Smooth muscle cell (in vitro differentiated cells): ENCODE measurements at regions not wholly inside any gene's neighbourhood (a gene's known extent, or its start where the extent isn't known, plus 50 kb on each side); places are given as distances from the start of the nearest gene placed in this dataset.

ENCODE experiments used
- DNase-seq: peaks from one replicate; lab custom pipeline; 2025; ENCODE audit not compliant: unreplicated experiment; lab: John Stamatoyannopoulos, UW
- H2AFZ ChIP-seq: fragments of 200-600 bp; sonication (generic); 2 replicates; pipeline ENCODE4 v1.6.0; 2016; ENCODE audit warnings: antibody characterized with exemption, low read depth, mild to moderate bottlenecking
- H3F3A ChIP-seq: fragments of 200-600 bp; sonication (generic); 2 replicates; pipeline ENCODE4 v1.6.0; 2017; ENCODE audit warnings: antibody characterized with exemption, low read depth
- H3K27ac ChIP-seq: fragments of 200-600 bp; sonication (generic); 2 replicates; pipeline ENCODE4 v1.5.1; 2016; ENCODE audit warnings: low read depth, mild to moderate bottlenecking
- H3K27me3 ChIP-seq: fragments of 200-600 bp; sonication (generic); 2 replicates; pipeline ENCODE4 v1.6.1; 2016; ENCODE audit warnings: low read depth, mild to moderate bottlenecking
- H3K36me3 ChIP-seq: fragments of 200-600 bp; sonication (generic); 2 replicates; pipeline ENCODE4 v1.5.1; 2016; ENCODE audit warnings: low read depth
- H3K4me1 ChIP-seq: fragments of 200-600 bp; sonication (generic); 2 replicates; pipeline ENCODE4 v1.5.1; 2016; ENCODE audit warnings: low read depth
- H3K4me2 ChIP-seq: fragments of 200-600 bp; sonication (generic); 2 replicates; pipeline ENCODE4 v1.6.0; 2016; ENCODE audit warnings: mild to moderate bottlenecking
- H3K4me3 ChIP-seq: fragments of 200-600 bp; sonication (generic); 2 replicates; pipeline ENCODE4 v1.5.1; 2016; ENCODE audit warnings: mild to moderate bottlenecking
- H3K79me2 ChIP-seq: fragments of 200-600 bp; sonication (generic); 2 replicates; pipeline ENCODE4 v1.6.0; 2016; ENCODE audit warnings: low read depth, mild to moderate bottlenecking
- H3K9ac ChIP-seq: fragments of 200-600 bp; sonication (generic); 2 replicates; pipeline ENCODE4 v1.6.0; 2016; ENCODE audit warnings: low read depth
- H3K9me3 ChIP-seq: fragments of 200-600 bp; sonication (generic); replicated peaks from 2 replicates; pipeline ENCODE4 v1.5.1; 2016; ENCODE audit warnings: low read depth
- H4K20me1 ChIP-seq: fragments of 200-600 bp; sonication (generic); 2 replicates; pipeline ENCODE4 v1.6.0; 2016; ENCODE audit warnings: low read depth
- WGBS: methylation state at CpG from one replicate; pipeline ENCODE4 v1.1.7; 2016; ENCODE audit warnings: low lambda C conversion rate; 5-methylcytosine and 5-hydroxymethylcytosine counted together
- TF ChIP-seq, protein P1 (sequence below): fragments of 200-600 bp; sonication (generic); IDR thresholded peaks from 2 replicates; pipeline ENCODE4 v1.5.1; 2017; ENCODE audit warnings: borderline replicate concordance, mild to moderate bottlenecking, antibody characterized with exemption; ENCODE audit not compliant: insufficient read depth, poor library complexity, severe bottlenecking

DNA sequence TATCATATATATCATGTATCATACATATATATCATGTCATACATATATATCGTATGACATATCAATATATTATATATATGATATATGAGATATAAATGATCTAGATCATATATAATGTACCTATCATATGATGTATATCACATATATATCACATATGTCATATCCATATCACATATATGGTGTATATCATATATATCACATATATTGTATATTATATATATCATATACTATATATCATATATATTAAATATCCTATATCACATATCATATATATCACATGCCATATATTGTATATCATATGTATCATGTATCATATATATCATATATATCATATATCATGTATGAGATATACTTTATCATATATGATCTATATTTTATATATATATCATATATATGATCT lies 355.9 kb upstream of the RBFOX1 start:
- no peak overlapping the region for H3K4me3 ChIP-seq
- H4K20me1 ChIP-seq = no peaks in the 10 kb centered on the region
- WGBS = 95% methylated on average over 1 of the region's 1 CpG
- H3K27ac ChIP-seq = no peak overlapping the region
- H3F3A ChIP-seq = no peaks in the 10 kb centered on the region
- H3K9me3 ChIP-seq = no peaks in the 10 kb centered on the region
- H3K79me2 ChIP-seq = no peaks in the 10 kb centered on the region
- no peaks in the 10 kb centered on the region for H3K4me1 ChIP-seq
- no peaks in the 10 kb centered on the region for H3K36me3 ChIP-seq
- H3K4me2 ChIP-seq = no peak overlapping the region
- TF ChIP-seq, protein P1, sequence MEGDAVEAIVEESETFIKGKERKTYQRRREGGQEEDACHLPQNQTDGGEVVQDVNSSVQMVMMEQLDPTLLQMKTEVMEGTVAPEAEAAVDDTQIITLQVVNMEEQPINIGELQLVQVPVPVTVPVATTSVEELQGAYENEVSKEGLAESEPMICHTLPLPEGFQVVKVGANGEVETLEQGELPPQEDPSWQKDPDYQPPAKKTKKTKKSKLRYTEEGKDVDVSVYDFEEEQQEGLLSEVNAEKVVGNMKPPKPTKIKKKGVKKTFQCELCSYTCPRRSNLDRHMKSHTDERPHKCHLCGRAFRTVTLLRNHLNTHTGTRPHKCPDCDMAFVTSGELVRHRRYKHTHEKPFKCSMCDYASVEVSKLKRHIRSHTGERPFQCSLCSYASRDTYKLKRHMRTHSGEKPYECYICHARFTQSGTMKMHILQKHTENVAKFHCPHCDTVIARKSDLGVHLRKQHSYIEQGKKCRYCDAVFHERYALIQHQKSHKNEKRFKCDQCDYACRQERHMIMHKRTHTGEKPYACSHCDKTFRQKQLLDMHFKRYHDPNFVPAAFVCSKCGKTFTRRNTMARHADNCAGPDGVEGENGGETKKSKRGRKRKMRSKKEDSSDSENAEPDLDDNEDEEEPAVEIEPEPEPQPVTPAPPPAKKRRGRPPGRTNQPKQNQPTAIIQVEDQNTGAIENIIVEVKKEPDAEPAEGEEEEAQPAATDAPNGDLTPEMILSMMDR = no peak
- no peak overlapping the region for H2AFZ ChIP-seq
- DNase-seq = no peak
- no peaks in the 10 kb centered on the region for H3K27me3 ChIP-seq
- no peak overlapping the region for H3K9ac ChIP-seq

DNA sequence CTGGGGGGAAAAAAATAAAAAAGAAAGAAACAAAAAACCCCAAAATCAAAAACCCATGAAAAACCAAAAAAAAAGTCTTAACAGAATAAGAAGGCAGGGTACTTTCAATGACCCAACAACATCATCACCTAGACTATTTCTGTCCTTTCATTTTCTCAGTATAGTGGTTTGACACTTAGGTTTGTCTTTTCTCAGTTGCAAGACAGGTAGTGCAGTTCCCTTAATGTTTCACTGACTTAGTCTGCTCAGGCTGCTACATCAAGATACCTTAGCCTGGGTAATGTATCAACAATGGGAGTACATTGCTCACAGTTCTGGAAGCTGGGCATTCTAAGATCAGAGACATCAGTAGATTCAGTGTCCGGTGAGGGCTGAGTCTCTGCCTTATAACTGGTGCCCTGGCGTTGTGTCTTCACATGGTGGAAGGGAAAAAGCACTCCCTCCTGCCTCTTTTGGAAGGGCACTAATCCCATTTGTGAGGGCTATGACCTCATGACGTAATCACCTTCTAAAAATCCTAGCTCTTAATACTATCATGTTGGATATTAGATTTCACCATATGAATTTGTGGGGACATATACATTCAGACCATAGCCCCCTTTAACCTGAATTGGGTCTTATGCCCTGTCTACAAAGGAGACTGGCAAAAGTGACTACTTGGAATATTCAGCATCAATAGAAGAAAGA lies 362.3 kb upstream of the RBFOX1 start:
- Histone ChIP-seq H3K36me3 (no peaks in the 10 kb centered on the region), H3K4me2 (no peak overlapping the region), H3K9ac (no peak overlapping the region), H3K4me1 (peaks cover 2% of the 10 kb centered on the region), H2AFZ (no peak overlapping the region), H3K27ac (no peak overlapping the region), H3F3A (no peaks in the 10 kb centered on the region), H3K9me3 (no peaks in the 10 kb centered on the region), H3K27me3 (no peaks in the 10 kb centered on the region), H4K20me1 (no peaks in the 10 kb centered on the region), H3K4me3 (no peak overlapping the region), H3K79me2 (no peaks in the 10 kb centered on the region)
- TF ChIP-seq, protein P1 = no peak
- no peak for DNase-seq
- 91% methylated on average over 3 of the region's 3 CpGs for WGBS

DNA sequence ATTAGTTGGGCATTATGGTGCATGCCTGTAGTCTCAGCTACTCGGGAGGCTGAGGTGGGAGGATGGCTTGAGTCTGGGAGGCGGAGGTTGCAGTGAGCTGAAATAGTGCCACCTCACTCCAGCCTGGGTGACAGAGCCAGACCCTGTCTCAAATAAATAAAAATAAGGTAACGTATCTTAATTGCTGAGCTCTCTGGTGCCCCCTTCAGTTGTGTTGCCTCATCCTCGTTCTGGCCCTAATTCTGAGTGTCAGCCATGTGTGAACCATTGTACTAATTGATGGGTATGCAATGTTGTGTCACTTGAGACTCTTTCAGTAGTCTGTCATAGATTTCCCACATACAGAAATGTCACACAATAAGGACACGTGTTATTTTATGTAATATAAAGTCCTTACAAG lies 363.1 kb upstream of the RBFOX1 start:
- 69% methylated on average over 5 of the region's 5 CpGs for WGBS
- no peak for DNase-seq
- Histone ChIP-seq H3K27ac (no peak overlapping the region), H3K4me3 (no peak overlapping the region), H3K4me2 (no peak overlapping the region), H4K20me1 (no peaks in the 10 kb centered on the region), H3K79me2 (no peaks in the 10 kb centered on the region), H3K27me3 (no peaks in the 10 kb centered on the region), H3F3A (no peaks in the 10 kb centered on the region), H3K4me1 (peaks cover 2% of the 10 kb centered on the region), H3K36me3 (no peaks in the 10 kb centered on the region), H3K9me3 (no peaks in the 10 kb centered on the region), H3K9ac (no peak overlapping the region), H2AFZ (no peak overlapping the region)
- TF ChIP-seq, protein P1 = peak; percentile 4

DNA sequence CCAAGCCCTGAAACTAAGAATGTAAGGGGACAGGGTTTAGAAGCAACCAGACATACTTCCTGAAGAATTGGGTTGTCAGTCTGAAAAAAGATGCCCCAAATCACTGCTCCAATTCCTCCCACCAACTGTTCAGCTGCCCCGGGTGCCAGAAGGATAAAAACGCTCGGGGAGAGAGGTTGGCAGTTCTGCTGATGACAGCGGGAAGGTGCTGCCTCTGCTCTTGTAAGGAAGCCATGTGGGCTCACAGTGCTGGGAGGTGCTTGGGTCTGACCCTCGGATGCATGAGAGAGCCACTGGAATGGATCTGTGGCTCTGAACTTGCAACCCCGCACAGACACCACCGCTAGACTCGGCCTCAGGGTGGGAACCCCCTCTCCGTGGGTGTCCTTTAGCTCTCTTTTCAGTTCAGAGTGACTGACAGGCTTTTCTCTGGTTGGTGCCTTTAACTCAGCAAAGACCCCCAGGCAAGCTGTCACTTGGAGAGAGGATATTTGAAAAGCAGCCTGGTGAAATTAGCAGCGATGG lies 364.8 kb upstream of the RBFOX1 start:
- Histone ChIP-seq H3K79me2 (no peaks in the 10 kb centered on the region), H3K9me3 (no peaks in the 10 kb centered on the region)
- WGBS = 69% methylated on average over 10 of the region's 10 CpGs

More for the DNA sequence above, 364.8 kb upstream of the RBFOX1 start:
- Histone ChIP-seq H4K20me1 (no peaks in the 10 kb centered on the region), H3K36me3 (no peaks in the 10 kb centered on the region), H3F3A (no peaks in the 10 kb centered on the region), H3K4me2 (no peak overlapping the region), H3K27ac (no peak overlapping the region), H3K4me1 (peaks cover 2% of the 10 kb centered on the region), H3K4me3 (no peak overlapping the region), H2AFZ (no peak overlapping the region), H3K27me3 (no peaks in the 10 kb centered on the region), H3K9ac (no peak overlapping the region)
- TF ChIP-seq, protein P1 = no peak
- DNase-seq = no peak
